Esophagus muscularis mucosa (tissue), 4 donors: ENCODE measurements at regions not wholly inside any gene's neighbourhood (a gene's known extent, or its start where the extent isn't known, plus 50 kb on each side); places are given as distances from the start of the nearest gene placed in this dataset.

Experiments used
- CTCF ChIP-seq, 3 experiments: fragments of 200-600 bp in 2 of 3; fragments of 450-650 bp in 1 of 3; sonication (generic) in 2 of 3; IDR thresholded peaks; one replicate each; pipeline ENCODE4 v1.5.1; 2017 to 2019; ENCODE audit warnings: antibody characterized with exemption in 3 of 3, mild to moderate bottlenecking in 2 of 3, moderate library complexity in 1 of 3
- EP300 ChIP-seq: sonication (generic); formaldehyde crosslinking; IDR thresholded peaks from one replicate; pipeline ENCODE4 v1.6.1; 2017; ENCODE audit warnings: antibody characterized with exemption
- POLR2A ChIP-seq: fragments of 450-650 bp; IDR thresholded peaks from one replicate; pipeline ENCODE4 v1.6.1; 2017; ENCODE audit warnings: antibody characterized with exemption, moderate library complexity, mild to moderate bottlenecking, low read depth

GRCh38 chr20:58596244-58596643 lies 54.8 kb upstream of the STX16 start:
- no peak for TF ChIP-seq CTCF (IDR thresholded peaks at IDR 0.05)
- TF ChIP-seq POLR2A: no peak
- no peak for TF ChIP-seq EP300
